Activated naive CD4-positive, alpha-beta T cell treated with anti-CD3 and anti-CD28 coated beads, Interleukin-2, amount 50 U/mL, for 72 hours (primary cell): ENCODE measurements at regions not wholly inside any gene's neighbourhood (a gene's known extent, or its start where the extent isn't known, plus 50 kb on each side); places are given as distances from the start of the nearest gene placed in this dataset.
A peak's percentile ranks its signal among the peaks of the same experiment; 100 is the strongest.
"Not testable (repeated sequence)": the region's sequence is repeated elsewhere in the genome, so short reads cannot be mapped to it uniquely, and the experiment has no call there.

Experiments used
- ATAC-seq, 2 donors: fragments of 150-1000 bp; cut with Tn5 transposase; 2 replicates each; pipeline ENCODE4 v1.10.0; 2021; ENCODE audit warnings: mild to moderate bottlenecking in 2 of 2, moderate library complexity in 2 of 2
- DNase-seq, 2 donors: peaks; one replicate each; pipeline ENCODE4 v3.0.0; 2021 to 2022; ENCODE audit warnings: low spot score in 2 of 2
- H3K27ac Mint-ChIP-seq, 2 donors: one replicate each; pipeline ENCODE4 v1.8.0; 2022; ENCODE audit warnings: mild to moderate bottlenecking in 2 of 2, mixed read lengths in 2 of 2
- H3K36me3 Mint-ChIP-seq, 2 donors: one replicate each; pipeline ENCODE4 v1.8.0; 2022; ENCODE audit warnings: mixed read lengths in 2 of 2
- H3K9me3 Mint-ChIP-seq, 2 donors: one replicate each; pipeline ENCODE4 v1.8.0; 2022; ENCODE audit warnings: mixed read lengths in 2 of 2

GRCh38 chr6:121780325-121781321, 345.2 kb downstream of the GJA1 start:
- Mint-ChIP-seq H3K9me3 (no peaks in the 10 kb centered on the region), H3K27ac (no peak overlapping the region), H3K36me3 (no peaks in the 10 kb centered on the region)
- no peak for DNase-seq
- peak; percentile 90 to 99 for ATAC-seq

GRCh38 chr6:121791396-121792315, 356.2 kb downstream of the GJA1 start:
- no peak overlapping the region for H3K27ac Mint-ChIP-seq
- H3K36me3 Mint-ChIP-seq: no peaks in the 10 kb centered on the region
- peaks cover 0 to 3% of the 10 kb centered on the region in 2 donors for H3K9me3 Mint-ChIP-seq
- DNase-seq: no peak
- no peak for ATAC-seq

- Mint-ChIP-seq H3K36me3 (peaks cover 0 to 7% of the 10 kb centered on the region in 2 donors), H3K9me3 (peaks cover 7 to 14% of the 10 kb centered on the region in 2 donors), H3K27ac (no peak overlapping the region)
- ATAC-seq (peak; percentile 66 to 96), DNase-seq (no peak)
These were observed 359.2 kb downstream of the GJA1 start for GRCh38 chr6:121794630-121795029.

- DNase-seq, H3K27ac Mint-ChIP-seq, ATAC-seq: not testable (repeated sequence)
- Mint-ChIP-seq H3K9me3 (peaks cover 21 to 28% of the 10 kb centered on the region in 2 donors), H3K36me3 (peaks cover 17 to 21% of the 10 kb centered on the region in 2 donors)
These were observed 362.2 kb downstream of the GJA1 start for GRCh38 chr6:121797598-121797997.

DNA sequence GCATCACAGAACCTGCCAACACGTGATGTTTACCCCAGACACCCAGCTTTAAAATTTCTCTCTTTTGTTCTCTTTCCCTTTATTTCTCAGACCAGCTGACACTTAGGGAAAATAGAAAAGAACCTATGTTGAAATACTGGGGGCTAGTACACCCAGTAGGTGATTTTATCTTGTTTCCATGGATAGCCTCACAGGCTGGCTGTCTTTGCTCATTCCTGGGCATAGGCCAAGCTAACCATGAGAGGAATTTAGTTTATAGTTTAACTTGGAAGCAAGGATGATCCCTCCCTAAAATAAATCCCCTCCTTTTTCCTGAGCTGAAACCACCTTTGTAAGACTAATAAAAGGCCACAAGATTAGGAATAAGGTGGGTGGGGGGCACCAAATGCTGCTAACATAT, 362.7 kb downstream of the GJA1 start:
- Mint-ChIP-seq H3K36me3 (peaks cover 17 to 25% of the 10 kb centered on the region in 2 donors), H3K9me3 (peaks cover 26 to 28% of the 10 kb centered on the region in 2 donors)
- not testable (repeated sequence) for DNase-seq, ATAC-seq, H3K27ac Mint-ChIP-seq

- Mint-ChIP-seq H3K36me3 (peaks cover 17 to 30% of the 10 kb centered on the region in 2 donors), H3K9me3 (peaks cover 31% of the 10 kb centered on the region in 2 donors), H3K27ac (no peak overlapping the region)
- DNase-seq (no peak), ATAC-seq (no peak)
These were observed 364.1 kb downstream of the GJA1 start for GRCh38 chr6:121799574-121799973.

- peaks cover 31% of the 10 kb centered on the region in 2 donors for H3K9me3 Mint-ChIP-seq
- H3K27ac Mint-ChIP-seq: no peak overlapping the region
- DNase-seq (no peak), ATAC-seq (no peak)
- H3K36me3 Mint-ChIP-seq: peaks cover 17 to 30% of the 10 kb centered on the region in 2 donors
These were observed 364.6 kb downstream of the GJA1 start for GRCh38 chr6:121800047-121800446.

DNA sequence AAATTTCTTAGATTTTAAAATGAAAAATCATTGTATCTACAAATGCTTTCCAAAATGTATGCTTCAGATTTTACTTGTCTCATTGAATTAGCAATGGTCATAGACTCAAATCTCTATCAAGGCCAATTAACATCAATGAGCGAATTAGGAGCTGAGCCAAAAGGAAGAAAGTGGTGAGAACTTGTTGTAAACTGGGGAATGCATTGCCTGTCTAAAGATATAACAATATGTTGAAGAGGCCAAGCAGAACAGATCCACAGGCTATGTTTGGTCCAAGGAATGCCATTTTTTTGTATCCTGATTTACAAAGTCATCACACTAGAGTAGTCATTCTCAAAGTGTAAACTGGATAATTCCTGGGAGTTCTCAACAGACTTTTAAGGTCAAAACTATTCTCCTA, 370.7 kb downstream of the GJA1 start:
- Mint-ChIP-seq H3K9me3 (peaks cover 11 to 17% of the 10 kb centered on the region in 2 donors), H3K36me3 (peaks cover 3 to 20% of the 10 kb centered on the region in 2 donors), H3K27ac (no peak overlapping the region)
- no peak for DNase-seq
- no peak for ATAC-seq

GRCh38 chr6:121809211-121809610, 373.8 kb downstream of the GJA1 start:
- no peak for DNase-seq
- no peak for ATAC-seq
- Mint-ChIP-seq H3K27ac (no peak overlapping the region), H3K36me3 (no peaks in the 10 kb centered on the region), H3K9me3 (no peaks in the 10 kb centered on the region)

DNA sequence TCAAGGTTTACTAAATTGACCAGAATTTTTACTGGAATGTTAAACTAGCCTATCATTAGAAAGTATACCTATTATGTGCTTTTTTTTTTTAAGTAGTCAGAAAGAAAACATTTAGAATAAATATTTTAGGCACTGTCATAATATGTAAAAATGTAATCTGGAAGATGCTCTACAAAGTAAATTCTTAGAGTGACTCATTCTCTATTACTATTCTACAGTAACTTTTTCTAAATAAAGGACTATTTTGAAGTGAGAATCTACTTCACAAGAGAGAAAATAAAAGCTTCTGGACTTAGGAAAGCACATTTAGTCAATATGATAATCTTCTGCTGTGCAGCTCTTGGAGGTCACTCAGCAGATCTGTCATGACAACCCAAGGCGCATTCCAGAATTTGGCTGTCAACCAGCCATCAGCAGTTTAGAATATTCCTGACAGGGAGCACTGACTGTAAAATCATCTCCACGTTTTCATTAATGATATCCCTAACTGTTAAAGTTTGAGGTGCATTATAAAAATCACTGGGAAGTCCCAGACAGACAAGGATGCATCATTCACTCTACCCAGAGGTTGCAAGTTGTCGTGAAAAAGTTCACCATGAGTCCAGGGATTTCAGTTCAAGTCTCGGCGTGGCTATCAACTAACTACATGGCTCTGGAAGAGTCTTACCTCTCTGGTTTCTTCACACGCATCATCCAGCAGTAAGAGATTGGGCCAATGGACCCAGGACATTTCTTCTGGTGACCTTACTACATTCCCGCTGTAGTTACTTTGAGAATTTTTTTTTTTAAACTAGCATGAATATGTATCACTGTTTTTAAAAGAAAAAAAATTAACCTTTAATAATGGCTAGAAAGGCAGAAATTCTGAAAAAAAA, 374.9 kb downstream of the GJA1 start:
- H3K27ac Mint-ChIP-seq: no peak overlapping the region
- ATAC-seq (no peak), DNase-seq (no peak)
- H3K9me3 Mint-ChIP-seq: no peaks in the 10 kb centered on the region
- H3K36me3 Mint-ChIP-seq: no peaks in the 10 kb centered on the region

GRCh38 chr6:121811106-121811505, 375.7 kb downstream of the GJA1 start:
- ATAC-seq (no peak), DNase-seq (no peak)
- H3K9me3 Mint-ChIP-seq: no peaks in the 10 kb centered on the region
- H3K36me3 Mint-ChIP-seq: no peaks in the 10 kb centered on the region
- H3K27ac Mint-ChIP-seq: no peak overlapping the region

DNA sequence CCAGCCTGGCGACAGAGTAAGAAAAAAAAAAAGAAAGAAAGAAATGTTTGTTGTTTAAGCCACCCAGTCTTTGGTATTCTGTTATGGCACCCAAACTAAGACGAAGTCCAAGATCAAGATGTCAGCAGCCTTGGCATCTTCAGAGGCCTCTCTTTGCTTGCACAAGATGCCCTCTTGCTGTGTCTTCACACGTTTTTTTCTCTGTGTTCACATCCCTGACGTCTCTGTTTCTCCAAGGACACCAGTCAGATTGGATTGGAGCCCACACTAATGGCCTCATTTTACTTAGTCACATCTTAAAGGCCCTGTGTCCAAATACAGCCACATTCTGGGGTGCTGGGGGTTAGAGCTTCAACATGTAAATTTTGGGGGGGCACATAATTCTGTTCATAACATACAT, 380.9 kb downstream of the GJA1 start:
- no peak overlapping the region for H3K27ac Mint-ChIP-seq
- H3K9me3 Mint-ChIP-seq: peaks cover 18 to 22% of the 10 kb centered on the region in 2 donors

DNA sequence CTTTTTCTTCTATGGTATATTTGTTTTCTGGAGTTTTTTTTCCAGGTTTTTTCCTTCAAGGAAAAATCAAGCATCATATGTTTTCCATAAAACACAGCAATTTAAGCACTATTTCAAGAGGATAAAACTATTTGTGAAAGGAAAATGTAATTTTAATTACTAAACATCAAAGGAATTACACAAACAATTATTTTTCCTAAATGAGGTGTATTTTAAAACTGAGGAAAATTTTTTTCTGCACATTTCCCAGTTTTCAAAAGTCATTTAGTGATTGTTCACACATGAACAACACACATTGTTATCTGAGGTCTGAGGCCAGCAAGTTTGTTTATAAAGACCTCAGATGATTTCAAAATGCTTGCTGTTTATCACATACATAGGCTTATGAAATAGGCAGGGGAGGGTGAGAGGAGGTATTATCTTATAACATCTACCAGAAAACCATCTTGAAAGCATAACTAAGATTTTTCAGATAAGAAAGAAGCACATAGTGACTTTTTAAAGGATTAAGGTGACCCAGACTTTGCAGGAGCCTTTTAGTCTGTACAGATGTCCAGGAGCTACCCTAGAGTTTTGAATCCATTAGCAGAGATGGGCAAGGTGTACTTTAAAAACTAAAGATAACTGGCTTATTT, 381.6 kb downstream of the GJA1 start:
- Mint-ChIP-seq H3K27ac (no peak overlapping the region), H3K36me3 (peaks cover 14 to 23% of the 10 kb centered on the region in 2 donors), H3K9me3 (peaks cover 24 to 29% of the 10 kb centered on the region in 2 donors)
- ATAC-seq (no peak), DNase-seq (no peak)

More for the DNA sequence above, 380.9 kb downstream of the GJA1 start:
- no peak for ATAC-seq
- H3K36me3 Mint-ChIP-seq: peaks cover 8 to 17% of the 10 kb centered on the region in 2 donors
- DNase-seq: no peak

DNA sequence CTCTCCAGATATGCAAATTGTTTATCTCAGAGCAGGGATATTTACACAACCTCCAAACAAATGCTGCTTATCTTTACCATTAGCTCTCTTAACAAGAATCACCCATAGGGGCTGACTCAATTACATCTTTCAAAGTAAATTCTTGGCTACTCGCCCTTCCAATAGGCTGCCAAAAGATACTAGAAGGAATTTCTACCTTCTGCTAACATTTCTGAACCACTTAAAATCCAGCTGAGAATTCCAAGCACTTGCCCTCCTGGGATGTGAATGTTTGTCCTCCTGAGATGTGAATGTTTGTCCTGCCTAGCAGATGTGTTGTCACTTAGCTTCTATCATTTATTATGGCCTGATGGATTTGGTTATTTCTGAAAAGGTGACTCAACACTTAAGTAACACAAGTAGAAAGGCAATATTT, 388.0 kb downstream of the GJA1 start:
- Mint-ChIP-seq H3K9me3 (peaks cover 25 to 30% of the 10 kb centered on the region in 2 donors), H3K27ac (no peak overlapping the region), H3K36me3 (peaks cover 16 to 26% of the 10 kb centered on the region in 2 donors)
- DNase-seq: no peak
- ATAC-seq: no peak

DNA sequence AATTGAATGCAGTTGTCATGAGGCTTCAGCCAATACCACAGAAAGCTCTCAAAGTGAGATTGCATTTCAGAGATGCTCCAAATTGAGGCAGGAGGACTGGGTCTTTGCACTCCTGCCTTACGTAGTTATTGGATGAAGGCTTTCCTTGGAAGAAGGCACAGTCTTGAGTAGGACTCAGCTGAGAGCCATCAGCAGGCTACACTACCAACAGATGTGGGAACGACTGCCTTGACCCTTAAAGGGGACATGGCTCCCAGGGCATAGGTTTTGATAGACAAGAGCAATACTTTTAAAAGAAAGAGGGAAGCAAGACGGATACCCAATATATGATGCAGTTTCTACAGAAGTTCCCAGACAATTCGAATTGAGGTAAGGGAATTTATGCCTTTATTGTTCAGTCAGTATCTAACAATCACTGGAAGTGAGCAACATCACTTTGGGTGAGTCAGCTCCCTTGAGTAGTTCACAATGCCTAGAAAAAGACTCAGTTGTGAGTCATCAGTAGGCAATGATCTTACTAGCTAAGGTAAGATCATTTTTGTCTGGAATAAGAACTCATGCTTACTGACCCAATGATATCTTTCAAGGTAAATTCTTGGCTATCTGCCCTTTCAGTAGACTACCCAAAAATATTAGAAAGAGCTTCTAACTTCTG, 390.8 kb downstream of the GJA1 start:
- Mint-ChIP-seq H3K9me3 (peaks cover 7 to 9% of the 10 kb centered on the region in 2 donors), H3K36me3 (peaks cover 8% of the 10 kb centered on the region in 2 donors), H3K27ac (no peak overlapping the region)
- ATAC-seq: peak; percentile 77 to 88
- no peak for DNase-seq
